B cell (primary cell): ENCODE measurements at regions not wholly inside any gene's neighbourhood (a gene's known extent, or its start where the extent isn't known, plus 50 kb on each side); places are given as distances from the start of the nearest gene placed in this dataset.

Experiments used
- ATAC-seq: fragments of 200-7000 bp; cut with Tn5 transposase; one replicate; pipeline ENCODE4 v1.10.0; 2021; ENCODE audit warnings: low read depth, mild to moderate bottlenecking, moderate number of reproducible peaks, moderate library complexity
- CTCF ChIA-PET: fragments of 350-600 bp; sonication (Branson Sonifier 250); formaldehyde crosslinking; loops from one replicate; lab custom pipeline; 2021; ENCODE audit warnings: antibody characterized with exemption, inconsistent platforms; lab: Charles Lee
- POLR2A ChIA-PET: fragments of 350-600 bp; sonication (Branson Sonifier 250); formaldehyde crosslinking; loops from one replicate; lab custom pipeline; 2021; ENCODE audit warnings: antibody characterized with exemption; lab: Charles Lee
- DNase-seq: peaks from one replicate; pipeline ENCODE4 v3.0.0; 2013
- H2AFZ ChIP-seq: 2 replicates; pipeline ENCODE4 v1.6.1; 2012; ENCODE audit warnings: mild to moderate bottlenecking, low read depth, low read length; ENCODE audit not compliant: insufficient read depth, poor library complexity, severe bottlenecking
- H3K27ac ChIP-seq, 2 donors: 1 replicate in 1 of 2; 2 replicates in 1 of 2; pipeline ENCODE4 v1.5.1; 2012 to 2013; ENCODE audit warnings: low read length in 2 of 2, mild to moderate bottlenecking in 2 of 2, moderate library complexity in 1 of 2
- H3K27me3 ChIP-seq, 4 experiments: fragments of 200-600 bp in 1 of 4; sonication (generic) in 1 of 4; replicated peaks in 1 of 4; 1 replicate in 2 of 4; 2 replicates in 2 of 4; pipeline versions ENCODE4 v1.6.1 to v1.7.0; 2013 to 2016; ENCODE audit warnings: low read length in 3 of 4, mild to moderate bottlenecking in 2 of 4, mixed read lengths in 1 of 4, moderate library complexity in 1 of 4; ENCODE audit not compliant: insufficient read depth in 4 of 4, control insufficient read depth in 3 of 4; ENCODE audit errors: control extremely low read depth in 1 of 4
- H3K36me3 ChIP-seq, 2 experiments: replicated peaks in 1 of 2; 1 replicate in 1 of 2; 2 replicates in 1 of 2; pipeline versions ENCODE4 v1.6.1 to v1.7.1; 2013; ENCODE audit warnings: low read length in 1 of 2; ENCODE audit not compliant: insufficient read depth in 2 of 2, control insufficient read depth in 1 of 2; ENCODE audit errors: control extremely low read depth in 1 of 2, extremely low read depth in 1 of 2
- H3K4me1 ChIP-seq, 2 donors: fragments of 200-600 bp in 1 of 2; sonication (generic) in 1 of 2; 1 replicate in 1 of 2; 2 replicates in 1 of 2; pipeline versions ENCODE4 v1.5.1 to v1.6.1; 2013 to 2017; ENCODE audit warnings: low read length in 2 of 2; ENCODE audit not compliant: control insufficient read depth in 2 of 2, insufficient read depth in 2 of 2
- H3K4me2 ChIP-seq: replicated peaks from 2 replicates; pipeline ENCODE3; 2012; ENCODE audit warnings: mild to moderate bottlenecking, low read depth, low read length; ENCODE audit not compliant: poor library complexity, severe bottlenecking
- H3K4me3 ChIP-seq, 5 experiments: fragments of 200-600 bp in 1 of 5; sonication (generic) in 1 of 5; 1 replicate in 3 of 5; 2 replicates in 2 of 5; pipeline versions ENCODE4 v1.5.1 to v1.7.0; 2011 to 2016; ENCODE audit warnings: low read length in 4 of 5, mild to moderate bottlenecking in 4 of 5, low read depth in 2 of 5, control low read depth in 1 of 5, moderate library complexity in 1 of 5; ENCODE audit not compliant: insufficient read depth in 1 of 5; ENCODE audit errors: control extremely low read depth in 1 of 5, extremely low read depth in 1 of 5
- H3K79me2 ChIP-seq: fragments of 200-600 bp; sonication (generic); one replicate; pipeline ENCODE4 v1.6.0; 2016; ENCODE audit warnings: low read length; ENCODE audit not compliant: control insufficient read depth, insufficient read depth
- H3K9ac ChIP-seq: fragments of 200-600 bp; sonication (generic); 2 replicates; pipeline ENCODE4 v1.6.1; 2017; ENCODE audit warnings: mild to moderate bottlenecking, low read length, moderate library complexity
- H3K9me3 ChIP-seq, 3 donors: one replicate each; pipeline versions ENCODE4 v1.6.1 to v1.7.1; 2013; ENCODE audit warnings: low read length in 2 of 3; ENCODE audit not compliant: control insufficient read depth in 2 of 3, insufficient read depth in 1 of 3; ENCODE audit errors: control extremely low read depth in 1 of 3
- H4K20me1 ChIP-seq: 2 replicates; pipeline ENCODE4 v1.6.0; 2012; ENCODE audit warnings: mild to moderate bottlenecking, low read length; ENCODE audit not compliant: insufficient read depth, control insufficient read depth, poor library complexity, severe bottlenecking
- H3K27ac Mint-ChIP-seq: one replicate; pipeline ENCODE4 v1.8.0; 2021; ENCODE audit warnings: mixed read lengths
- H3K27me3 Mint-ChIP-seq: one replicate; pipeline ENCODE4 v1.8.0; 2021; ENCODE audit warnings: mixed read lengths
- H3K4me1 Mint-ChIP-seq: one replicate; pipeline ENCODE4 v1.8.0; 2021; ENCODE audit warnings: mixed read lengths
- H3K4me3 Mint-ChIP-seq: one replicate; pipeline ENCODE4 v1.8.0; 2021; ENCODE audit warnings: mixed read lengths
- H3K9me3 Mint-ChIP-seq: one replicate; pipeline ENCODE4 v1.8.0; 2022; ENCODE audit warnings: mixed read lengths; ENCODE audit not compliant: insufficient read depth
- CTCF ChIP-seq: fragments of 200-600 bp; IDR thresholded peaks from one replicate; pipeline ENCODE4 v1.8.0; 2022; ENCODE audit warnings: antibody characterized with exemption, mild to moderate bottlenecking
- EZH2 ChIP-seq: IDR thresholded peaks from 2 replicates; pipeline ENCODE4 v1.6.1; 2012; ENCODE audit warnings: borderline replicate concordance, low read depth, mild to moderate bottlenecking, moderate library complexity, low read length; ENCODE audit not compliant: insufficient read depth, poor library complexity, severe bottlenecking
- WGBS: methylation state at CpG from one replicate; pipeline ENCODE4 v1.1.5; 2013; ENCODE audit warnings: missing lambda C conversion rate; ENCODE audit not compliant: insufficient coverage; 5-methylcytosine and 5-hydroxymethylcytosine counted together
- intact Hi-C: fragments of 100-400 bp; cut with micrococcal nuclease; formaldehyde crosslinking; loops from one replicate; pipeline ENCODE4 v1.10.0; 2022

- H2AFZ ChIP-seq: no peak overlapping the region
- Mint-ChIP-seq H3K4me1 (no peaks in the 10 kb centered on the region), H3K27ac (no peak overlapping the region), H3K4me3 (no peak overlapping the region), H3K27me3 (no peaks in the 10 kb centered on the region), H3K9me3 (no peaks in the 10 kb centered on the region)
- intact Hi-C loops: no loop called here
- 75% methylated on average over 1 of the region's 1 CpG for WGBS
- H3K79me2 ChIP-seq: no peaks in the 10 kb centered on the region
- H3K4me3 ChIP-seq: no peak overlapping the region
- no peak overlapping the region for H3K4me2 ChIP-seq
- POLR2A ChIA-PET: no interaction called here
- ATAC-seq (no peak), DNase-seq (no peak)
- no peak overlapping the region for H3K27ac ChIP-seq
- TF ChIP-seq CTCF (no peak), EZH2 (no peak)
- no peaks in the 10 kb centered on the region for H3K36me3 ChIP-seq
- H3K27me3 ChIP-seq: no peaks in the 10 kb centered on the region
- no peaks in the 10 kb centered on the region for H4K20me1 ChIP-seq
- H3K9ac ChIP-seq: no peak overlapping the region
- no peaks in the 10 kb centered on the region for H3K4me1 ChIP-seq
- CTCF ChIA-PET: no interaction called here
- no peaks in the 10 kb centered on the region for H3K9me3 ChIP-seq
These were observed 330.8 kb downstream of the NUP35 start for GRCh38 chr2:183455056-183455455.

GRCh38 chr2:183456177-183456576 lies 331.9 kb downstream of the NUP35 start:
- H3K27me3 Mint-ChIP-seq: no peaks in the 10 kb centered on the region
- ChIA-PET POLR2A (no interaction called here), CTCF (no interaction called here)
- Histone ChIP-seq H3K4me1 (no peaks in the 10 kb centered on the region), H3K36me3 (no peaks in the 10 kb centered on the region), H3K9ac (no peak overlapping the region), H3K4me2 (no peak overlapping the region), H3K27me3 (no peaks in the 10 kb centered on the region), H4K20me1 (no peaks in the 10 kb centered on the region), H3K4me3 (no peak overlapping the region), H3K9me3 (no peaks in the 10 kb centered on the region), H3K27ac (no peak overlapping the region), H2AFZ (no peak overlapping the region), H3K79me2 (no peaks in the 10 kb centered on the region)
- no peak overlapping the region for H3K27ac Mint-ChIP-seq
- DNase-seq (no peak), ATAC-seq (no peak)
- WGBS: no CpG with 5 or more reads among the region's 4 CpGs
- H3K4me3 Mint-ChIP-seq: no peak overlapping the region
- intact Hi-C loops: no loop called here
- no peaks in the 10 kb centered on the region for H3K9me3 Mint-ChIP-seq
- no peak for TF ChIP-seq EZH2
- no peak for TF ChIP-seq CTCF
- H3K4me1 Mint-ChIP-seq: no peaks in the 10 kb centered on the region
